Fibroblast of skin of right biceps (primary cell): ENCODE measurements at regions not wholly inside any gene's neighbourhood (a gene's known extent, or its start where the extent isn't known, plus 50 kb on each side); places are given as distances from the start of the nearest gene placed in this dataset.
"Not testable (repeated sequence)": the region's sequence is repeated elsewhere in the genome, so short reads cannot be mapped to it uniquely, and the experiment has no call there.

Experiments used
- DNase-seq: peaks from one replicate; pipeline ENCODE4 v3.0.0-alpha.2; 2013

GRCh38 chr2:234373481-234374149 lies 123.3 kb downstream of the ARL4C start:
- no peak for DNase-seq

GRCh38 chr2:234373060-234373459 lies 123.8 kb downstream of the ARL4C start:
- DNase-seq = no peak

GRCh38 chr2:234372506-234372905 lies 124.4 kb downstream of the ARL4C start:
- no peak for DNase-seq

- no peak for DNase-seq
Observed at GRCh38 chr2:234368861-234369261, 128.0 kb downstream of the ARL4C start.

DNA sequence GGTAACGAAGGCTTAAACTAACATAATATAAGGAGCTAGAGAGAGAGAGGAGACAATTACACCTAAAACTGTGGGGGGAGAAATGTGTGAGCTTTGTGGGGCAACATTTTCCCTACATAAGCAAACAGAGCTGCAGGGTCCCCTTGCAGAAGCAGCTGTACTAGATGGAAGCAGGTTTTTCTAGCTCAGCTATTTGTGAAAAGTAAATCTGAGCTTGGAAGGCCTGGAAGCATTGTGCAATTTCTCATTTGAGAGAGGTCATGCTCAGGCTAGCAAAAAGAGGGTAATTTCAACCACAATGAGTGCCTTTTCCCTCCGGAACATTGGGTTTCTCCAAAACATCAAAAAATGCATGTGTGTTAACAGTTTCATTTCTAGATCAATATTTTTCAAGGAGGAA lies 130.0 kb downstream of the ARL4C start:
- no peak for DNase-seq

DNA sequence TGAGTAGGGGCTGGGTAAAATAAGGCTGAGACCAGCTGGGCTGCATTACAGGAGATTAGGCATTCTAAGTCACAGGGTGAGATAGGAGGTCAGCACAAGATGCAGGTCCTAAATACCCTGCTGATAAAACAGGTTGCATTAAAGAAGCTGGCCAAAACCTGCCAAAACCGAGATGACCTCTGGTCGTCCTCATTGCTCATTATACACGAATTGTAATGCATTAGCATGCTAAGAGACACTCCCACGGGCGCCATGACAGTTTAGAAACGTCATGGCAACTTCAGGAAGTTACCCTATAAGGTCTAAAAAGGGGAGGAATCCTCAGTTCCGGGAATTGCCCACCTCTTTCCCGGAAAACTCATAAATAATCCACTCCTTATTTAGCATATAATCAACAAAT lies 132.2 kb downstream of the ARL4C start:
- DNase-seq = no peak

DNA sequence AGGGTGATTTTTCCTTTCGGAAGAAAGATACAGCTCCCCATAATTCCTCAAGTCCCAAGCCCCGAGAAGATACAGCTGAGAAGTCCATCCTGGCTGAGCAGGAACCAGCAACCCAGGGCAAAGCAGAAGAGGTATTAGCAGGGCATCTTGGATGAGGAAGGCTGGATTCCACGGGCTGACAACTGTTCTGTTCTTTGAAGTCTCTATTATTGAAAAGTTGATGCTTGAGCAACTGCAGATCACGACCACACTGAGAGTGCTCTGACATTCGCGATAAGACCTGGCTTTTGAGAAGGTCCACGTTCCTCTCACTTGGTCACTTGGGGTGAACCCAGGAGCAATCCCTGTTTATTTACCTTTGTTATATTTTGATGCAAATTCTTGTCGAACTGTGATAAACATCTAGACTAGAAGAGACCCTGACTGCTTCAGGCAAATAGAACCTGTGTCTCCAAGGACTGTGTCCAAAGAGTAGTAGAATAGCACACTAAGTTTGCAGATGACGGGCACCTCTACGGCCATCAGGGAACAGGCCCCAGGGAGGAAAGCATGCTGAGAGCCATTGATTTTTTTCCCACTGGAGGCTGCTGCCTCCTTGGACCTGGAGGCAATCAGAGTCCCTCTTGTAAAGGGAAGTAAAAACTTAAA lies 133.1 kb downstream of the ARL4C start:
- no peak for DNase-seq

DNA sequence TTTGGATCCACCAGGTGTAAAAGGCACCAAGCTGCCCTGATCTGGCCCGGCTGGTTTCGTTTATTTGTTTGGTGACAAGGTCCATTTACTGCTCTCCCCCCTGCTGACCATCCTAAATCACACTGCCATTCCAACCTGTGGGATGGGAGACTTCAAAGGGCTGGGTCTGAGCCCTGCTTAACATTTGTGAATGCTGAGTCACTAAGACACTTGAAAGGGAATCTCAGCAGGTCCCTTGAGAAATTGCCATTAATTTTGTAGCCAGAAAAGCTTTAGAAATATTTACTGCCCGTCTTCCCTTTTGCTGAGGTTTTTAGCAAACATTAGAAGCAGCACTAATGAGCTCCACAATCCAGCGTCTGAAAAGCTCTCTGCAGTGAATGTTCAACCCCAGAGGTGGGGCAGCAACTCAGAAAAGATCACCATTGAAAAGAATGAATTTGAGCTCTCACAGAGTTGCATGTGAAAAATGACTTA lies 133.8 kb downstream of the ARL4C start:
- DNase-seq = peak; percentile 67

- peak; percentile 67 for DNase-seq
Observed at GRCh38 chr2:234360313-234360975, 136.4 kb downstream of the ARL4C start.

- no peak for DNase-seq
Observed at GRCh38 chr2:234357666-234358065, 139.2 kb downstream of the ARL4C start.

GRCh38 chr2:234355808-234356365 lies 141.0 kb downstream of the ARL4C start:
- DNase-seq = no peak

- DNase-seq = no peak
Observed at GRCh38 chr2:234355021-234355720, 141.7 kb downstream of the ARL4C start.

DNA sequence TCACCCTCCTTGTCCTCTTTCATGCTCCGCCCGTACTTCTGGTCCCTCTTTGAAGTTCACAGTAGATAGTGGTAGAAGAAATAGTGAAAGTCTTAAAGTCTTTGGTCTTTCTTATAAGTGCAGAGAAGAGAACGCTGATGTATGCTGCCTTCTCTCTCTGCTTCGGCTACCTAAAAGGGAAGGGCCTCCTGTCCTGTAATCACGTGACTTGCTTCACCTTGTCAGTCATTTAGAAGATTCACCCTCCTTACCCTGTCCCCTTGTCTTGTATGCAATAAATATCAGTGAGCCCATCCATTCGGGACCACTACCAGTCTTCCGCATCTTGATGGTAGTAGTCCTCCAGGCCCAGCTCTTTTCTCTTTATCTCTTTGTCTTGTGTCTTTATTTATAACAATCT lies 144.6 kb downstream of the ARL4C start:
- DNase-seq = no peak

DNA sequence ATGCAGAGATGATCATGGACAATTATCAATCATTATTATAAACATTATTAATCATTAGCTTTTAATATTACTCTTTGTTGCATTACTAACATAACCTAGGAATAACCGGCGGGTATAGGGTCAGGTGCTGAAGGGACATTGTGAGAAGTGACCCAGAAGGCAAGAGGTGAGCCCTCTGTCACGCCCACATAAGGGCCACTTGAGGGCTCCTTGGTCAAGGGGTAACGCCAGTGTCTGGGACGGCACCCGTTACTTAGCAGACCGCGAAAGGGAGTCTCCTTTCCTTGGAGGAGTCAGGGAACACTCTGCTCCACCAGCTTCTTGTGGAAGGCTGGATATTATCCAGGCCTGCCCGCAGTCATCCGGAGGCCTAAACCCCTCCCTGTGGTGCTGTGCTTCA lies 145.0 kb downstream of the ARL4C start:
- not testable (repeated sequence) for DNase-seq

DNA sequence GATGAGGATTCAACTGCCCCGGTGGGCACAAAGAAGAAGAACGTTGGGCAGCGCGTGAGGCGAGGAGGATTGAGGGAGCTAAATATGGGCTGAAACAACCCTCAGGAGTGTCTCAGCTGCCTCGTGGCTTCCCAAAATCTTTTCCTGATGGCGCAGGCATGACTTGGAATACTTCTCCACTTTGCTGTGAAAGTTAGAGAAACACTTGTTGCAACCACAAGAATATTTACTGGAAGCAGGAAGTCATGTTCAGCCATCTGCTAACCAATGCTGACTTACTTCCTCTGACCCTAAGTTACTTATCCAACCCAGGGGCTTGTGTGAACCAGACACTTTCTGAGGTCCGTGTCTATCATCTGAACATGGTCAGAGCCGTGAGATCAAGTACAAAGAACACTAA lies 148.8 kb downstream of the ARL4C start:
- peak; percentile 30 for DNase-seq

DNA sequence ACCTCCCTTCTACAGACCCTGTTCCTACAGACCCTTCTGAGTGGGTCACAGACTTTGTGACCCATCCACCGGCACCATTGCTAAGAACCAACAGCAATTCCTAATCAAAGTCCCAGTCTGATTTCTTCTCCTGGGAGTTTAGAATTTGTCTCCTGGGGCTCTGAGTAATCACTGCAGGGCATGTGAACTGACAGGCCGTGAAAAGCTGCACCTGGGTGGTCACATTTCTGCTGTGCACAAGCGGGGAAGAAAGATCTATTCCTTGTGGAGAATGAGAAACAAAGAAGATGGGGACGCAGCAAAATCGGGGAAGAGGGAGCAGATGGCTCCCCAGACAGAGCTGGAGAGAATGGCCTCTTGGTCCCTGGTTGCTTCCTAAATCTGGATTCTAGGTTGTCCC lies 151.0 kb downstream of the ARL4C start:
- no peak for DNase-seq

- DNase-seq = no peak
Observed at GRCh38 chr2:234344012-234344411, 152.9 kb downstream of the ARL4C start.

GRCh38 chr2:234343372-234343771 lies 153.5 kb downstream of the ARL4C start:
- DNase-seq = no peak

- DNase-seq = peak; percentile 95
Observed at GRCh38 chr2:234341306-234341985, 155.4 kb downstream of the ARL4C start.

DNA sequence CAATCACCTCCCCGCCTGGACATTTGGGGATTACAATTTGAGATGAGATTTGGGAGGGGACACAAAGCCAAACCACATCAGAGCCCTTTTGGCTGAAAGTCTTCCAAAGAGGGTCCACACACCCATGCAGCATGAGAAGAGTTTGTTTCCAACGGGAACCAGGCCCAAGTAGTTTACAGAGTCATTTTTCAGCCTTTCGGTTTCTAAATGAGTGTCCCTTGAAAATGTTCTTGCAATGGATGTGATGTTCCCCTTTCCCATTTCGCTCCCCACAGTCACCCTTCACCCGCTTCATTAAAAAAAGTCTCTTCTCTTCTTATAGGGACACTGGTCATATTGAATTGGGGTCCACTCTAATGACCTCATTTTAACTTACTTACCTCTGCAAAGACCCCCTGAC lies 157.4 kb downstream of the ARL4C start:
- no peak for DNase-seq

GRCh38 chr2:234339011-234339410 lies 157.9 kb downstream of the ARL4C start:
- DNase-seq = no peak

DNA sequence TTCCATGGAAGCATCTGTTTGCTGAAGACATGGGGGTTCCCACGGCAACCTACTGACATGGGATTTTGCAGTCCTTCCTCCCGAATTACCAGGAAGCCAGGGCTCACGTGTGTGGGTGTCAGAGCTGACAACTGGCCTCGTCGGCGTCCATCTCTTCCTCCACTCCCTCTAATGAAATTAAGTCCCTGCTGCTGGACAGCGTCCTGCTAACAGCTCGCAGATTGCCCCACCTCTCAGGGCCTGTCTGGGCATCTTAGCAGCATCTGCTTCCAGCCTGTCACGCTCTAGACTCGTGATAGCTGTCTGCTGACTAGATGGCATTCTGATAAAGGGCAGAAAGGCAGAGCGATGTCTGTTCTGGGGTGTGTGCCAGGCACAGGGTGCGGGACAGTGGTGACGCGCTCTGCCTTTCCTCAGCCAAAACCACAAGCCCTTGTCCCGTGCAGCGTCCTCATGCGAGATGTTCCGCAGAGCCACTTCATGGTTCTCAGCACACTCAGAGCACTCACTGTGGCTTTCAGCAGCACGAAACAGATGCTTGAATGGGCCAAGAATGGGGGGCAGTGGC lies 161.1 kb downstream of the ARL4C start:
- peak; percentile 85 for DNase-seq
